Jurkat, Clone E6-1 (cell line): ENCODE measurements at regions not wholly inside any gene's neighbourhood (a gene's known extent, or its start where the extent isn't known, plus 50 kb on each side); places are given as distances from the start of the nearest gene placed in this dataset.
"Not testable (repeated sequence)": the region's sequence is repeated elsewhere in the genome, so short reads cannot be mapped to it uniquely, and the experiment has no call there.

Experiments used
- DNase-seq: peaks from one replicate; pipeline ENCODE4 v3.0.0-alpha.2; 2011; ENCODE audit warnings: low read depth, low spot score
- H3K4me3 ChIP-seq: 2 replicates; pipeline ENCODE4 v1.5.1; 2011; ENCODE audit warnings: mild to moderate bottlenecking, low read length, control low read depth, moderate library complexity

- no peak overlapping the region for H3K4me3 ChIP-seq
- peak; percentile 28 for DNase-seq
Observed at GRCh38 chr21:17688912-17689874, 76.5 kb upstream of the BTG3 start.

- H3K4me3 ChIP-seq = no peak overlapping the region
- DNase-seq = no peak
Observed at GRCh38 chr21:17682924-17683323, 70.2 kb upstream of the BTG3 start.

GRCh38 chr21:17679002-17679600 lies 66.4 kb upstream of the BTG3 start:
- peak; percentile 73 for DNase-seq
- H3K4me3 ChIP-seq = no peak overlapping the region

GRCh38 chr21:17676930-17677329 lies 64.2 kb upstream of the BTG3 start:
- H3K4me3 ChIP-seq, DNase-seq: not testable (repeated sequence)

GRCh38 chr21:17674106-17674505 lies 61.4 kb upstream of the BTG3 start:
- H3K4me3 ChIP-seq = no peak overlapping the region
- DNase-seq = no peak

GRCh38 chr21:17673261-17674020 lies 60.7 kb upstream of the BTG3 start:
- DNase-seq = no peak
- no peak overlapping the region for H3K4me3 ChIP-seq

- no peak for DNase-seq
Observed at GRCh38 chr21:17671733-17672132, 59.0 kb upstream of the BTG3 start.

GRCh38 chr21:17668479-17669140 lies 55.9 kb upstream of the BTG3 start:
- no peak overlapping the region for H3K4me3 ChIP-seq
- no peak for DNase-seq

More at GRCh38 chr21:17671733-17672132, 59.0 kb upstream of the BTG3 start:
- no peak overlapping the region for H3K4me3 ChIP-seq

- no peak for DNase-seq
- H3K4me3 ChIP-seq = no peak overlapping the region
Observed at GRCh38 chr21:17667256-17667655, 54.6 kb upstream of the BTG3 start.
